ENCODE measurements at regions not wholly inside any gene's neighbourhood (a gene's known extent, or its start where the extent isn't known, plus 50 kb on each side); places are given as distances from the start of the nearest gene placed in this dataset.

- no peak for DNase-seq
Measured at GRCh38 chr13:40176242-40176641, 490.2 kb downstream of the FOXO1 start.

GRCh38 chr13:40178130-40178529, 488.3 kb downstream of the FOXO1 start:
- no peak for DNase-seq

GRCh38 chr13:40179445-40180281, 486.8 kb downstream of the FOXO1 start:
- no peak for DNase-seq

GRCh38 chr13:40180776-40181175, 485.7 kb downstream of the FOXO1 start:
- DNase-seq, result no peak

GRCh38 chr13:40181203-40181845, 485.1 kb downstream of the FOXO1 start:
- DNase-seq, result no peak

- DNase-seq, result no peak
Measured at GRCh38 chr13:40182591-40182990, 483.9 kb downstream of the FOXO1 start.

- DNase-seq, result no peak
Measured at GRCh38 chr13:40185414-40185813, 481.0 kb downstream of the FOXO1 start.

GRCh38 chr13:40186041-40186440, 480.4 kb downstream of the FOXO1 start:
- DNase-seq, result no peak

- no peak for DNase-seq
Measured at GRCh38 chr13:40186626-40187323, 479.7 kb downstream of the FOXO1 start.

- DNase-seq, result no peak
Measured at GRCh38 chr13:40187324-40187795, 479.1 kb downstream of the FOXO1 start.

GRCh38 chr13:40187841-40188591, 478.4 kb downstream of the FOXO1 start:
- DNase-seq, result no peak

- DNase-seq, result no peak
Measured at GRCh38 chr13:40189426-40189825, 477.0 kb downstream of the FOXO1 start.

GRCh38 chr13:40189898-40190630, 476.4 kb downstream of the FOXO1 start:
- DNase-seq, result no peak

- no peak for DNase-seq
Measured at GRCh38 chr13:40190641-40191100, 475.8 kb downstream of the FOXO1 start.

GRCh38 chr13:40191186-40191980, 475.1 kb downstream of the FOXO1 start:
- no peak for DNase-seq

GRCh38 chr13:40192452-40192851, 474.0 kb downstream of the FOXO1 start:
- DNase-seq, result no peak

- no peak for DNase-seq
Measured at GRCh38 chr13:40192858-40193257, 473.6 kb downstream of the FOXO1 start.

GRCh38 chr13:40193286-40194223, 472.9 kb downstream of the FOXO1 start:
- DNase-seq, result no peak

- DNase-seq, result no peak
Measured at GRCh38 chr13:40194224-40194806, 472.1 kb downstream of the FOXO1 start.

- DNase-seq, result no peak
Measured at GRCh38 chr13:40197049-40197448, 469.4 kb downstream of the FOXO1 start.
